GM23338 (cell line): ENCODE measurements at regions not wholly inside any gene's neighbourhood (a gene's known extent, or its start where the extent isn't known, plus 50 kb on each side); places are given as distances from the start of the nearest gene placed in this dataset.

ENCODE experiments used
- ATAC-seq: fragments of 200-7000 bp; cut with Tn5 transposase; 3 replicates; pipeline ENCODE4 v1.9.1; 2020
- DNase-seq: peaks from one replicate; pipeline ENCODE4 v3.0.0-alpha.2; 2015; ENCODE audit warnings: low spot score
- H2AFZ ChIP-seq: fragments of 200-600 bp; sonication (generic); 2 replicates; pipeline ENCODE4 v1.8.0; 2016; ENCODE audit warnings: antibody characterized with exemption, mild to moderate bottlenecking, moderate library complexity
- H3F3A ChIP-seq: fragments of 200-600 bp; sonication (generic); replicated peaks from 2 replicates; pipeline ENCODE4 v1.8.0; 2017; ENCODE audit warnings: antibody characterized with exemption, mixed run types, low read depth
- H3K27ac ChIP-seq: fragments of 200-600 bp; sonication (generic); 2 replicates; pipeline ENCODE4 v1.6.1; 2016; ENCODE audit warnings: low read depth
- H3K27me3 ChIP-seq: fragments of 200-600 bp; sonication (generic); 2 replicates; pipeline ENCODE4 v1.8.0; 2016; ENCODE audit warnings: mild to moderate bottlenecking, mixed run types, moderate library complexity; ENCODE audit not compliant: insufficient read depth
- H3K36me3 ChIP-seq: fragments of 200-600 bp; sonication (generic); 2 replicates; pipeline ENCODE4 v1.8.0; 2016; ENCODE audit warnings: mild to moderate bottlenecking; ENCODE audit not compliant: insufficient read depth
- H3K4me1 ChIP-seq: fragments of 200-600 bp; sonication (generic); 2 replicates; pipeline ENCODE4 v1.8.0; 2016; ENCODE audit warnings: mild to moderate bottlenecking, moderate library complexity; ENCODE audit not compliant: insufficient read depth
- H3K4me2 ChIP-seq: fragments of 200-600 bp; sonication (generic); 2 replicates; pipeline ENCODE4 v1.7.1; 2017; ENCODE audit warnings: mixed run types
- H3K4me3 ChIP-seq: fragments of 200-600 bp; sonication (generic); 2 replicates; pipeline ENCODE4 v1.6.1; 2016; ENCODE audit warnings: mixed run types
- H3K79me2 ChIP-seq: fragments of 200-600 bp; sonication (generic); replicated peaks from 2 replicates; pipeline ENCODE4 v1.8.0; 2017; ENCODE audit warnings: mild to moderate bottlenecking; ENCODE audit not compliant: insufficient read depth
- H3K9me2 ChIP-seq: fragments of 200-600 bp; sonication (generic); 2 replicates; pipeline ENCODE4 v1.8.0; 2017; ENCODE audit not compliant: insufficient read depth
- H4K20me1 ChIP-seq: fragments of 200-600 bp; sonication (generic); replicated peaks from 2 replicates; pipeline ENCODE4 v1.8.0; 2017; ENCODE audit warnings: mild to moderate bottlenecking; ENCODE audit not compliant: insufficient read depth
- H3K27ac Mint-ChIP-seq: 2 replicates; pipeline ENCODE4 v1.8.0; 2020; ENCODE audit warnings: inconsistent platforms, mild to moderate bottlenecking, moderate library complexity, mixed read lengths
- H3K27me3 Mint-ChIP-seq: 3 replicates; pipeline ENCODE4 v1.8.0; 2022; ENCODE audit warnings: low read depth, mild to moderate bottlenecking, moderate library complexity, mixed read lengths, inconsistent platforms; ENCODE audit not compliant: insufficient read depth, poor library complexity
- H3K36me3 Mint-ChIP-seq: 3 replicates; pipeline ENCODE4 v1.8.0; 2021; ENCODE audit warnings: low read depth, mild to moderate bottlenecking, inconsistent platforms, moderate library complexity, mixed read lengths
- H3K4me1 Mint-ChIP-seq: 3 replicates; pipeline ENCODE4 v1.8.0; 2020; ENCODE audit warnings: mild to moderate bottlenecking, inconsistent platforms, mixed read lengths
- H3K4me3 Mint-ChIP-seq: 3 replicates; pipeline ENCODE4 v1.8.0; 2021; ENCODE audit warnings: moderate library complexity, mild to moderate bottlenecking, inconsistent platforms, mixed read lengths
- H3K9me3 Mint-ChIP-seq: 3 replicates; pipeline ENCODE4 v1.8.0; 2020; ENCODE audit warnings: moderate library complexity, mild to moderate bottlenecking, inconsistent platforms, mixed read lengths
- ETS1 ChIP-seq: IDR thresholded peaks from 2 replicates; pipeline ENCODE4 v1.6.1; 2016; ENCODE audit warnings: antibody characterized with exemption
- EZH2 ChIP-seq: fragments of 200-600 bp; sonication (generic); IDR thresholded peaks from one replicate; pipeline ENCODE4 v1.8.0; 2017; ENCODE audit warnings: antibody characterized with exemption, mild to moderate bottlenecking, low read depth; ENCODE audit not compliant: unreplicated experiment
- EZH2phosphoT487 ChIP-seq: fragments of 200-600 bp; sonication (generic); IDR thresholded peaks from one replicate; pipeline ENCODE4 v1.8.1; 2018; ENCODE audit warnings: antibody characterized with exemption; ENCODE audit not compliant: unreplicated experiment
- JUNB ChIP-seq: IDR thresholded peaks from one replicate; pipeline ENCODE4 v1.6.1; 2016; ENCODE audit warnings: antibody characterized with exemption; ENCODE audit not compliant: unreplicated experiment
- NANOG ChIP-seq: IDR thresholded peaks from 2 replicates; pipeline ENCODE4 v1.6.1; 2016; ENCODE audit warnings: antibody characterized with exemption, borderline replicate concordance
- REST ChIP-seq: IDR thresholded peaks from one replicate; pipeline ENCODE4 v1.6.1; 2018; ENCODE audit warnings: antibody characterized with exemption; ENCODE audit not compliant: unreplicated experiment
- ZNF114 ChIP-seq: fragments of 250-450 bp; sonication (Bioruptor Pico); IDR thresholded peaks from 2 replicates; pipeline ENCODE4 v1.5.0; 2020; ENCODE audit warnings: mild to moderate bottlenecking, moderate library complexity
- ZNF331 ChIP-seq: fragments of 250-450 bp; sonication (Bioruptor Pico); IDR thresholded peaks from 2 replicates; pipeline ENCODE4 v1.5.0; 2020; ENCODE audit warnings: low read depth, mild to moderate bottlenecking, moderate library complexity
- ZNF462 ChIP-seq: fragments of 250-450 bp; sonication (Bioruptor Pico); IDR thresholded peaks from 2 replicates; pipeline ENCODE4 v1.5.0; 2020; ENCODE audit warnings: mild to moderate bottlenecking, moderate library complexity
- TF ChIP-seq, protein P1 (sequence below), 2 experiments: fragments of 200-600 bp in 1 of 2; sonication (generic) in 1 of 2; conservative IDR thresholded peaks; 2 replicates each; pipeline versions ENCODE4 v1.5.1 to v1.6.1; 2016 to 2017; ENCODE audit warnings: antibody characterized with exemption in 2 of 2, low read depth in 2 of 2, mild to moderate bottlenecking in 2 of 2, moderate library complexity in 1 of 2

DNA sequence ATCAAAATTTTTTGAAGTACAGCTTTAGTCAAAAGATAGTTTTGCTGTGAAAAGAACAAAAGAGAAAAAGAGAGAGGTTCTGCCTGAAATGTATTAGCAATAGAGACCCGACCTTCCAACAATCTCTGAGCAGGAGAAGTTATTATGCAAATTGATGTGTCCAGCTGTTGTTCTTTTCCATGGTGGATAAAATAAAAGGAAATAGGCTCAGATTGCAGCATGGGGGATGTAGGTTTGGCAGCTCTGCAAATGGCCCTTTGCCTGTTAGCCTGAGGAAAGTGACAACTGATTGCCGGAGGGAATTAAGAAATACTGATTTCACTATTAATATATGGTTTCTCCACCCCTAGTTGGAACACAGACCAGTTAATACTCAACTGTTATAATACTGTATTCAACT lies 1283.2 kb upstream of the NXPH2 start:
- ATAC-seq (no peak), DNase-seq (no peak)
- TF ChIP-seq JUNB (no peak), ZNF331 (no peak), EZH2 (no peak)

GRCh38 chr2:140061240-140061639 lies 1281.0 kb upstream of the NXPH2 start:
- Histone ChIP-seq H3K79me2 (no peaks in the 10 kb centered on the region), H3K4me3 (no peak overlapping the region), H3K27me3 (no peaks in the 10 kb centered on the region), H3K4me2 (no peak overlapping the region), H4K20me1 (no peaks in the 10 kb centered on the region), H3K36me3 (no peaks in the 10 kb centered on the region), H3K9me2 (no peaks in the 10 kb centered on the region), H2AFZ (no peak overlapping the region), H3K27ac (no peak overlapping the region), H3F3A (no peaks in the 10 kb centered on the region), H3K4me1 (no peaks in the 10 kb centered on the region)
- H3K4me3 Mint-ChIP-seq, result no peak overlapping the region
- no peaks in the 10 kb centered on the region for H3K36me3 Mint-ChIP-seq
- ATAC-seq (no peak), DNase-seq (no peak)
- peaks cover 7% of the 10 kb centered on the region for H3K4me1 Mint-ChIP-seq
- H3K27me3 Mint-ChIP-seq, result no peaks in the 10 kb centered on the region
- H3K9me3 Mint-ChIP-seq, result no peaks in the 10 kb centered on the region
- no peak overlapping the region for H3K27ac Mint-ChIP-seq
- no peak for TF ChIP-seq EZH2
- no peak for TF ChIP-seq NANOG
- TF ChIP-seq, protein P1, sequence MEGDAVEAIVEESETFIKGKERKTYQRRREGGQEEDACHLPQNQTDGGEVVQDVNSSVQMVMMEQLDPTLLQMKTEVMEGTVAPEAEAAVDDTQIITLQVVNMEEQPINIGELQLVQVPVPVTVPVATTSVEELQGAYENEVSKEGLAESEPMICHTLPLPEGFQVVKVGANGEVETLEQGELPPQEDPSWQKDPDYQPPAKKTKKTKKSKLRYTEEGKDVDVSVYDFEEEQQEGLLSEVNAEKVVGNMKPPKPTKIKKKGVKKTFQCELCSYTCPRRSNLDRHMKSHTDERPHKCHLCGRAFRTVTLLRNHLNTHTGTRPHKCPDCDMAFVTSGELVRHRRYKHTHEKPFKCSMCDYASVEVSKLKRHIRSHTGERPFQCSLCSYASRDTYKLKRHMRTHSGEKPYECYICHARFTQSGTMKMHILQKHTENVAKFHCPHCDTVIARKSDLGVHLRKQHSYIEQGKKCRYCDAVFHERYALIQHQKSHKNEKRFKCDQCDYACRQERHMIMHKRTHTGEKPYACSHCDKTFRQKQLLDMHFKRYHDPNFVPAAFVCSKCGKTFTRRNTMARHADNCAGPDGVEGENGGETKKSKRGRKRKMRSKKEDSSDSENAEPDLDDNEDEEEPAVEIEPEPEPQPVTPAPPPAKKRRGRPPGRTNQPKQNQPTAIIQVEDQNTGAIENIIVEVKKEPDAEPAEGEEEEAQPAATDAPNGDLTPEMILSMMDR (conservative IDR thresholded peaks at IDR 0.05; ENCODE audit: low read depth in 2 of 2), result no peak
- no peak for TF ChIP-seq ZNF114 (CRISPR knock-in tag)
- TF ChIP-seq ETS1, result no peak
- no peak for TF ChIP-seq REST
- no peak for TF ChIP-seq JUNB
- TF ChIP-seq ZNF331, result no peak
- no peak for TF ChIP-seq EZH2phosphoT487
- TF ChIP-seq ZNF462 (CRISPR knock-in tag), result no peak

More for the DNA sequence above, 1283.2 kb upstream of the NXPH2 start:
- Mint-ChIP-seq H3K27ac (no peak overlapping the region), H3K9me3 (no peaks in the 10 kb centered on the region), H3K4me1 (peaks cover 7% of the 10 kb centered on the region), H3K4me3 (no peak overlapping the region), H3K27me3 (peaks cover 2% of the 10 kb centered on the region), H3K36me3 (no peaks in the 10 kb centered on the region)
- Histone ChIP-seq H3K27ac (no peak overlapping the region), H4K20me1 (no peaks in the 10 kb centered on the region), H2AFZ (no peak overlapping the region), H3K9me2 (no peaks in the 10 kb centered on the region), H3K36me3 (no peaks in the 10 kb centered on the region), H3K27me3 (no peaks in the 10 kb centered on the region), H3K79me2 (no peaks in the 10 kb centered on the region), H3K4me3 (no peak overlapping the region), H3K4me2 (no peak overlapping the region), H3K4me1 (no peaks in the 10 kb centered on the region), H3F3A (no peaks in the 10 kb centered on the region)
